Spleen (tissue), 7 donors: ENCODE measurements at regions not wholly inside any gene's neighbourhood (a gene's known extent, or its start where the extent isn't known, plus 50 kb on each side); places are given as distances from the start of the nearest gene placed in this dataset.

Experiments used
- POLR2A ChIP-seq, 3 donors: fragments of 450-650 bp; IDR thresholded peaks; one replicate each; pipeline ENCODE4 v1.5.1; 2017; ENCODE audit warnings: antibody characterized with exemption in 3 of 3, mild to moderate bottlenecking in 1 of 3
- POLR2AphosphoS5 ChIP-seq, 3 donors: sonication (generic); formaldehyde crosslinking; IDR thresholded peaks; one replicate each; pipeline ENCODE4 v1.5.1; 2017; ENCODE audit warnings: antibody characterized with exemption in 3 of 3
- TF ChIP-seq, protein P1 (sequence below), 11 experiments: fragments of 200-600 bp in 7 of 11; fragments of 450-650 bp in 4 of 11; sonication (generic) in 4 of 11; IDR thresholded peaks in 8 of 11; conservative IDR thresholded peaks in 3 of 11; 1 replicate in 7 of 11; 2 replicates in 4 of 11; pipeline versions ENCODE4 v1.4.0 to v1.8.0; 2016 to 2021; ENCODE audit warnings: antibody characterized with exemption in 11 of 11, inconsistent platforms in 4 of 11, mild to moderate bottlenecking in 1 of 11
- donor health status: DM: no; HTN: no; CAD: no; lungs with moderate emphysema.
- donor health status: DM: no; HTN: no; CAD: no.
- donor health status: DM: no; HTN: no; CAD: no.

DNA sequence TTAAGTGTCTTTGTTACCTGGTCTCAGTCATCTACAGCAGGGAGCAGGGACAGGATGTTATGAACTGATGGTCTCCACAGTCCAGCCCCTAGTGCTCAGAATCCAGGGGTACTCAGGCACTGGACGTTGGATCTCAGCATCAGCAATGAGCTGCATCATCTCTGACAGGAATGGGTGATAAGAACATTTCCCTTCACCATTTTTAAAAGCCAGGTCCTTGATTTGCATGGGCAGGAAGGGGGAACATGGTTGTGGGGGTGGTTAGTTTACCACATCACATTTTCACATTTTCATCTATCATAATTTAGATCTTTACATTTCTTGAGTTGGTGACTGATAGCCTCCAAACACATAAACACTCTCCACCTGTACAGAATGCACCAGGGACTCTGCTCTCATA lies 427.8 kb upstream of the NPVF start:
- TF ChIP-seq POLR2A (IDR thresholded peaks at IDR 0.05) (no peak), POLR2AphosphoS5 (IDR thresholded peaks at IDR 0.05) (no peak)
- TF ChIP-seq, protein P1, sequence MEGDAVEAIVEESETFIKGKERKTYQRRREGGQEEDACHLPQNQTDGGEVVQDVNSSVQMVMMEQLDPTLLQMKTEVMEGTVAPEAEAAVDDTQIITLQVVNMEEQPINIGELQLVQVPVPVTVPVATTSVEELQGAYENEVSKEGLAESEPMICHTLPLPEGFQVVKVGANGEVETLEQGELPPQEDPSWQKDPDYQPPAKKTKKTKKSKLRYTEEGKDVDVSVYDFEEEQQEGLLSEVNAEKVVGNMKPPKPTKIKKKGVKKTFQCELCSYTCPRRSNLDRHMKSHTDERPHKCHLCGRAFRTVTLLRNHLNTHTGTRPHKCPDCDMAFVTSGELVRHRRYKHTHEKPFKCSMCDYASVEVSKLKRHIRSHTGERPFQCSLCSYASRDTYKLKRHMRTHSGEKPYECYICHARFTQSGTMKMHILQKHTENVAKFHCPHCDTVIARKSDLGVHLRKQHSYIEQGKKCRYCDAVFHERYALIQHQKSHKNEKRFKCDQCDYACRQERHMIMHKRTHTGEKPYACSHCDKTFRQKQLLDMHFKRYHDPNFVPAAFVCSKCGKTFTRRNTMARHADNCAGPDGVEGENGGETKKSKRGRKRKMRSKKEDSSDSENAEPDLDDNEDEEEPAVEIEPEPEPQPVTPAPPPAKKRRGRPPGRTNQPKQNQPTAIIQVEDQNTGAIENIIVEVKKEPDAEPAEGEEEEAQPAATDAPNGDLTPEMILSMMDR (IDR thresholded peaks at IDR 0.05 in 8 of 11, conservative IDR thresholded peaks at IDR 0.05 in 3 of 11): no peak
